ENCODE measurements at regions not wholly inside any gene's neighbourhood (a gene's known extent, or its start where the extent isn't known, plus 50 kb on each side); places are given as distances from the start of the nearest gene placed in this dataset.

DNA sequence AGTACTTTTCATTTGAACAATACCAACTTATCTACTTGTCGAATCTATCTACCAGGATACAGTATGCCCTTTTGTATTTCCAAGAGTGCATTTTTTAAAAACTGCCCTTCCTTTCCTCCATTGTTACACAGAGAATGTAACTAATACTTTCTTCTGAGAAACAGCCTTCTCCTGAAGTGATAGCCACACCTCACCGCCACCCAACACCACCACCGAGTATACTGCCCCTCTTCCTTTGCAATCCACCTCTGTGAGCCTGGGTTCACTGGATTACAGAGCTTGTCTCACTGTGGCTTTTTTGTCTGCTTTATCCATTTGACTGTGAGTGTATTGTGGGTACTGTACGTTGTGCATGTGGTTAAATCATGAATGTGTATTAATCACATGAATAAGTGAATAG is 305.4 kb downstream of the KLF12 start:
- ChIA-PET CTCF (interaction anchor here (1.1 kb wide), 1 partner anchor 458 kb away, joined by 3 read pairs; no protein-coding TSS in a partner anchor), POLR2A (no interaction called here)
- no peaks in the 10 kb centered on the region for H3K36me3 Mint-ChIP-seq (ENCODE audit: low read depth)
- TF ChIP-seq, protein P1, sequence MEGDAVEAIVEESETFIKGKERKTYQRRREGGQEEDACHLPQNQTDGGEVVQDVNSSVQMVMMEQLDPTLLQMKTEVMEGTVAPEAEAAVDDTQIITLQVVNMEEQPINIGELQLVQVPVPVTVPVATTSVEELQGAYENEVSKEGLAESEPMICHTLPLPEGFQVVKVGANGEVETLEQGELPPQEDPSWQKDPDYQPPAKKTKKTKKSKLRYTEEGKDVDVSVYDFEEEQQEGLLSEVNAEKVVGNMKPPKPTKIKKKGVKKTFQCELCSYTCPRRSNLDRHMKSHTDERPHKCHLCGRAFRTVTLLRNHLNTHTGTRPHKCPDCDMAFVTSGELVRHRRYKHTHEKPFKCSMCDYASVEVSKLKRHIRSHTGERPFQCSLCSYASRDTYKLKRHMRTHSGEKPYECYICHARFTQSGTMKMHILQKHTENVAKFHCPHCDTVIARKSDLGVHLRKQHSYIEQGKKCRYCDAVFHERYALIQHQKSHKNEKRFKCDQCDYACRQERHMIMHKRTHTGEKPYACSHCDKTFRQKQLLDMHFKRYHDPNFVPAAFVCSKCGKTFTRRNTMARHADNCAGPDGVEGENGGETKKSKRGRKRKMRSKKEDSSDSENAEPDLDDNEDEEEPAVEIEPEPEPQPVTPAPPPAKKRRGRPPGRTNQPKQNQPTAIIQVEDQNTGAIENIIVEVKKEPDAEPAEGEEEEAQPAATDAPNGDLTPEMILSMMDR (IDR thresholded peaks at IDR 0.05): no peak
- H3K27me3 Mint-ChIP-seq: no peaks in the 10 kb centered on the region
- ATAC-seq (peak; percentile 52), DNase-seq (no peak)
- H3K4me1 Mint-ChIP-seq (ENCODE audit: low read depth): peaks cover 51% of the 10 kb centered on the region
- no peak overlapping the region for H3K27ac Mint-ChIP-seq
- no peak overlapping the region for H3K4me3 Mint-ChIP-seq
- intact Hi-C loops (cut with micrococcal nuclease): no loop called here
- peaks cover 1% of the 10 kb centered on the region for H3K9me3 Mint-ChIP-seq

DNA sequence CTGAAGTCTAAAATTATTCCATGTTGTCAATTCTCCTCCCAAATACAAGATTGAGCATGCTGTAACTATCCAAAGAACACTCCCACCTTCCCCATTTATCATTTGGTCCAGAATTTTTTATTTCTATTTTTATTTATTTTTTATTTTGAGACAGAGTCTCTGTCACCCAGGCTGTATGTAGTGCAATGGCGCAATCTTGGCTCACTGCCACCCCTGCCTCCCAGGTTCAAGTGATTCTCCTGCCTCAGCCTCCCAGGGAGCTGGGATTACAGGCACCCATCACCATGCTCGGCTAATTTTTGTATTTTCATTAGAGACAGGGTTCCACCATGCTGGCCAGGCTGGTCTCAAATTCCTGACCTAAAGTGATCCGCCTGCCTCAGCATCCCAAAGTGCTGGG is 306.8 kb downstream of the KLF12 start:
- ATAC-seq: no peak
- DNase-seq: no peak
- Mint-ChIP-seq H3K27me3 (no peaks in the 10 kb centered on the region), H3K36me3 (ENCODE audit: low read depth) (no peaks in the 10 kb centered on the region), H3K27ac (no peak overlapping the region), H3K9me3 (peaks cover 1% of the 10 kb centered on the region), H3K4me3 (no peak overlapping the region), H3K4me1 (ENCODE audit: low read depth) (peaks cover 50% of the 10 kb centered on the region)
- TF ChIP-seq, protein P1 (IDR thresholded peaks at IDR 0.05): no peak
- intact Hi-C loops (cut with micrococcal nuclease): no loop called here
- POLR2A ChIA-PET: no interaction called here
- CTCF ChIA-PET: interaction anchor here (1.1 kb wide), 1 partner anchor 459 kb away, joined by 3 read pairs; no protein-coding TSS in a partner anchor

DNA sequence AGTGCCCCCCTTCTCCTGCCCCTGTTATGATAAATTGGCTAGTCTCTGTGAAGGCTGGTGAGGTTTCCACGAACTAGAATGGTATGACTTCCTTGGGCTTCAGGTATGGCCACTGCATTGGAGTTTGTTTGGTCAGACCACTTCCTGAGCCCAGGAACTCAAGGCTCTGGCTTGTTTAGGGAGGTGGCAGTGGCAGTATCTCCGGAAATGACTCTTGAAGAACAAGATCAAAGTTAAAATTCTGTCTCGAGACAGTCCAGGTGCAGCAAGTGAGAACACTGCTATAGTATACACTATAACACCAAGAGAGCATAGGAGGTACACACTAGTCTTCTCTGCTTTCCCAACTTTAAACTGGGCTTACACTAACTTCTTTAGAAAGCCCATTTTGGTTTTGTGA is 309.1 kb downstream of the KLF12 start:
- Mint-ChIP-seq H3K9me3 (peaks cover 1% of the 10 kb centered on the region), H3K4me3 (no peak overlapping the region), H3K27ac (no peak overlapping the region), H3K27me3 (no peaks in the 10 kb centered on the region), H3K36me3 (ENCODE audit: low read depth) (peaks cover 6% of the 10 kb centered on the region), H3K4me1 (ENCODE audit: low read depth) (peaks cover 52% of the 10 kb centered on the region)
- ChIA-PET CTCF (interaction anchor here (1.6 kb wide), 1 partner anchor 11 kb away, joined by 10 read pairs; no protein-coding TSS in a partner anchor), POLR2A (no interaction called here)
- TF ChIP-seq, protein P1 (IDR thresholded peaks at IDR 0.05): no peak
- DNase-seq (peak; percentile 5), ATAC-seq (peak; percentile 55)
- intact Hi-C loops (cut with micrococcal nuclease): no loop called here

DNA sequence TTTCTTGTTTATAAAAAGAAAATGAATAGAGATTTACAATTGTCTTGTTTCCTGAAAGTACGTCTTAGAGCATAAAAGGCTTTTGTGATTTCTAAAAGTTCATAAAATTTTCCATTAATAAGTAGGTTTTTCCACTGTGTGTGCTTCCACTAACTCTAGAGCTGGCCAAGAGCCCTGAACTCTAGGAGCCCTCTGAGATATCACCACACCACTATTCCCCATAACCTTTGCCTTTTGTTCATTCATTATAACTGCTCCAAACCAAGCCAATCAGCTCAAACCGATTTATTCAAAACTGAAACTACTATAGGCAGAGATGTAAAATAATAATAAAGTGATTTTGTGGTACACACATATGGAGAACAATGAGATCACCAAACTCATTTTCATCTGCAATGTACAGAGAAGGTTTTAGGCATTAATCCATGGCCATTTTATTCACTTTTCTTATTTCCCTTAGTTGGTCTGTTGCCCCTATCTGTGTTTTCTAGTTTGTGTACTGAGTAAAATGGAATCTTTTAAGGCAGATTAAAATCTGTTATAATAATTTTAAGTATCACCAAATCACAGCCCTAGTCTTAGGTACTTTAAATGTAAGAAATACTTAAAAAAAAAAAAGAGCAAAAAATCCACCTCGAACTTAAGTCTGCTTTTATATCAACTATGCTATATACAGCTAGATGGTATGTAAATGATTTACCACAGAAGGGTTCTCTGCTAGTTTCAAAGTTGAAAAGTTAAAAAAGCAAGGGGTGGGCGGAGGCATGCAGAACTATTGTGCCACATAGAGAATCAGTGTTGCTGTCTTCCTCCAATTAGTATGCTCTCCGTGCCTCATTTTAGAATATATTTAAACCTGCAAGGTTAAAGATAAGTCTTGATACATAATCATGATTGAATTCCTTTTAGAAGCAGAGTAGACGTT is 311.3 kb downstream of the KLF12 start:
- DNase-seq: no peak
- CTCF ChIA-PET: interaction anchor here (1.0 to 1.3 kb wide), 2 partner anchors 12 to 23 kb away, joined by 3 to 4 read pairs; no protein-coding TSS in a partner anchor
- ATAC-seq: peak; percentile 27
- TF ChIP-seq, protein P1 (IDR thresholded peaks at IDR 0.05): no peak
- Mint-ChIP-seq H3K4me3 (no peak overlapping the region), H3K4me1 (ENCODE audit: low read depth) (peaks cover 40% of the 10 kb centered on the region), H3K36me3 (ENCODE audit: low read depth) (peaks cover 9% of the 10 kb centered on the region), H3K27ac (no peak overlapping the region), H3K9me3 (peaks cover 1% of the 10 kb centered on the region), H3K27me3 (no peaks in the 10 kb centered on the region)
- POLR2A ChIA-PET: no interaction called here
- intact Hi-C loops (cut with micrococcal nuclease): no loop called here

DNA sequence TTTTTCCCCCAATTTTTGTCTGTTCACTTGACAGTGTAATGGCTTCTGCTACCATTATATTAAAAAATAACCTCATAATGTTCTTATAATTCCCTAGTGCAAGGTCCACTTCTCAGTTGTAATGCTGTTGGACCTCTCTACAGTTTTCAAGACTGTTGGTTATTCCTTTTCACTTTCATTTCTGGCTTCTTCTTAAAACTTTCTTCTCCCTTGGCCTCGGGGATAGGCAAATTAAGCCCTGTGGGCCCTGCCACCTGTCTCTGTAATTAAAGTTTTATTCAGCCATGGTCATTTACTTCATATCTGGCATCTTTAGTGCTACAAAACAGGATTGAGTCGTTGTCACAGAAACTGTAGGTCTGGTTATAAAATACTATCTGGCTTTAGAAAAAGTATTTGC is 313.5 kb downstream of the KLF12 start:
- peaks cover 32% of the 10 kb centered on the region for H3K4me1 Mint-ChIP-seq (ENCODE audit: low read depth)

More for the DNA sequence above, 313.5 kb downstream of the KLF12 start:
- Mint-ChIP-seq H3K27ac (no peak overlapping the region), H3K9me3 (no peaks in the 10 kb centered on the region), H3K4me3 (no peak overlapping the region), H3K36me3 (ENCODE audit: low read depth) (peaks cover 9% of the 10 kb centered on the region), H3K27me3 (no peaks in the 10 kb centered on the region)
- TF ChIP-seq, protein P1 (IDR thresholded peaks at IDR 0.05): no peak
- ChIA-PET CTCF (no interaction called here), POLR2A (no interaction called here)
- intact Hi-C loops (cut with micrococcal nuclease): no loop called here
- ATAC-seq (no peak), DNase-seq (no peak)
